IMR-90 (cell line): ENCODE measurements at regions not wholly inside any gene's neighbourhood (a gene's known extent, or its start where the extent isn't known, plus 50 kb on each side); places are given as distances from the start of the nearest gene placed in this dataset.

ENCODE experiments used
- ATAC-seq: fragments of 200-7000 bp; cut with Tn5 transposase; 2 replicates; pipeline ENCODE4 v1.9.1; 2020; ENCODE audit warnings: low read depth, mild to moderate bottlenecking, moderate library complexity
- BruUV-seq: library from RNA; stranded (reverse); fragments of 400-500 nt; replicated peaks from 2 replicates; lab custom pipeline; 2021; lab: Mats Ljungman, UMichigan
- CTCF ChIA-PET: fragments of 300-600 bp; formaldehyde crosslinking; extraction: SDS; loops from one replicate; lab custom pipeline; 2021; ENCODE audit warnings: antibody characterized with exemption; lab: Yijun Ruan, JAX
- POLR2A ChIA-PET: fragments of 300-600 bp; sonication (Branson Sonifier 250); formaldehyde crosslinking; loops from one replicate; lab custom pipeline; 2022; ENCODE audit warnings: antibody characterized with exemption; ENCODE audit not compliant: unreplicated experiment; lab: Charles Lee
- DNase-seq: peaks from one replicate; pipeline ENCODE4 v3.0.0; 2013
- H2AFZ ChIP-seq: replicated peaks from 2 replicates; pipeline ENCODE3; 2013; ENCODE audit warnings: low read length, mild to moderate bottlenecking; ENCODE audit not compliant: poor library complexity
- H2AK5ac ChIP-seq: 2 replicates; pipeline ENCODE4 v1.6.1; 2013; ENCODE audit warnings: low read depth, low read length, inconsistent platforms
- H2AK9ac ChIP-seq: replicated peaks from 2 replicates; pipeline ENCODE3; 2013; ENCODE audit warnings: mild to moderate bottlenecking, low read depth, low read length, moderate library complexity; ENCODE audit not compliant: poor library complexity
- H2BK120ac ChIP-seq: 2 replicates; pipeline ENCODE4 v1.6.1; 2013; ENCODE audit warnings: low read depth, low read length, inconsistent platforms
- H2BK15ac ChIP-seq: 3 replicates; pipeline ENCODE4 v1.6.1; 2013; ENCODE audit warnings: low read depth, low read length, inconsistent platforms
- H2BK20ac ChIP-seq: 2 replicates; pipeline ENCODE4 v1.6.1; 2013; ENCODE audit warnings: low read depth, mild to moderate bottlenecking, inconsistent platforms, low read length, moderate library complexity
- H2BK5ac ChIP-seq: 2 replicates; pipeline ENCODE4 v1.6.1; 2013; ENCODE audit warnings: mild to moderate bottlenecking, low read depth, low read length, inconsistent platforms; ENCODE audit not compliant: poor library complexity, severe bottlenecking
- H3K14ac ChIP-seq: replicated peaks from 2 replicates; pipeline ENCODE4 v1.6.1; 2013; ENCODE audit warnings: low read depth, low read length, inconsistent platforms
- H3K18ac ChIP-seq: 2 replicates; pipeline ENCODE4 v1.6.1; 2013; ENCODE audit warnings: low read depth, low read length, control low read depth
- H3K23ac ChIP-seq: 2 replicates; pipeline ENCODE4 v1.6.1; 2013; ENCODE audit warnings: low read depth, low read length, inconsistent platforms
- H3K27ac ChIP-seq: 2 replicates; pipeline ENCODE4 v1.5.1; 2013; ENCODE audit warnings: mild to moderate bottlenecking, control low read depth, low read length; ENCODE audit not compliant: insufficient read depth
- H3K27me3 ChIP-seq: 2 replicates; pipeline ENCODE4 v1.6.1; 2013; ENCODE audit warnings: low read length; ENCODE audit not compliant: control insufficient read depth, insufficient read depth
- H3K36me3 ChIP-seq: 2 replicates; pipeline ENCODE4 v1.6.1; 2013; ENCODE audit warnings: low read length, mixed read lengths; ENCODE audit not compliant: control insufficient read depth, insufficient read depth
- H3K4ac ChIP-seq: 2 replicates; pipeline ENCODE4 v1.6.1; 2013; ENCODE audit warnings: low read depth, low read length, inconsistent platforms
- H3K4me1 ChIP-seq: 2 replicates; pipeline ENCODE4 v1.6.1; 2013; ENCODE audit warnings: low read length, mixed read lengths; ENCODE audit not compliant: control insufficient read depth, insufficient read depth
- H3K4me2 ChIP-seq: 2 replicates; pipeline ENCODE4 v1.6.1; 2013; ENCODE audit warnings: low read depth, mild to moderate bottlenecking, control low read depth, low read length, moderate library complexity
- H3K4me3 ChIP-seq: 2 replicates; pipeline ENCODE4 v1.5.1; 2013; ENCODE audit warnings: low read depth, mild to moderate bottlenecking, control low read depth, low read length, moderate library complexity; ENCODE audit not compliant: insufficient read depth
- H3K56ac ChIP-seq: 2 replicates; pipeline ENCODE4 v1.6.1; 2013; ENCODE audit warnings: low read length, inconsistent platforms; ENCODE audit not compliant: insufficient read depth; ENCODE audit errors: extremely low read depth
- H3K79me1 ChIP-seq, 2 experiments: 2 replicates each; pipeline ENCODE4 v1.6.1; 2013; ENCODE audit warnings: low read length in 2 of 2, inconsistent platforms in 1 of 2, low read depth in 1 of 2
- H3K9ac ChIP-seq: 2 replicates; pipeline ENCODE4 v1.6.1; 2013; ENCODE audit warnings: low read depth, low read length, control low read depth
- H3K9me1 ChIP-seq: 2 replicates; pipeline ENCODE4 v1.6.1; 2013; ENCODE audit warnings: low read length, inconsistent platforms; ENCODE audit not compliant: insufficient read depth
- H3K9me3 ChIP-seq: 2 replicates; pipeline ENCODE4 v1.6.1; 2013; ENCODE audit warnings: low read length; ENCODE audit not compliant: control insufficient read depth, insufficient read depth
- H4K20me1 ChIP-seq: 2 replicates; pipeline ENCODE4 v1.6.1; 2013; ENCODE audit warnings: low read length, inconsistent platforms; ENCODE audit not compliant: insufficient read depth
- H4K5ac ChIP-seq: 2 replicates; pipeline ENCODE4 v1.6.1; 2013; ENCODE audit warnings: mild to moderate bottlenecking, low read depth, low read length, control low read depth
- H4K8ac ChIP-seq, 2 experiments: 2 replicates each; pipeline ENCODE4 v1.6.1; 2013; ENCODE audit warnings: low read depth in 2 of 2, low read length in 2 of 2, control low read depth in 1 of 2, inconsistent platforms in 1 of 2
- H4K91ac ChIP-seq: 2 replicates; pipeline ENCODE4 v1.6.1; 2013; ENCODE audit warnings: low read depth, low read length, inconsistent platforms; ENCODE audit not compliant: insufficient read depth
- BHLHE40 ChIP-seq: fragments of 150-350 bp; IDR thresholded peaks from 2 replicates; pipeline ENCODE4 v1.6.1; 2016; ENCODE audit warnings: mild to moderate bottlenecking, low read depth, low read length
- CHD1 ChIP-seq: IDR thresholded peaks from 2 replicates; pipeline ENCODE4 v1.6.1; 2012; ENCODE audit warnings: low read depth, low read length, improper control_type of control experiment
- FOS ChIP-seq: fragments of 150-350 bp; IDR thresholded peaks from 2 replicates; pipeline ENCODE4 v1.6.1; 2016; ENCODE audit warnings: low read depth, low read length
- MAFK ChIP-seq: IDR thresholded peaks from 2 replicates; pipeline ENCODE4 v1.6.1; 2012; ENCODE audit warnings: low read depth, low read length, improper control_type of control experiment
- NFE2L2 ChIP-seq: fragments of 150-350 bp; IDR thresholded peaks from 2 replicates; pipeline ENCODE4 v1.6.1; 2016; ENCODE audit warnings: low read depth, mild to moderate bottlenecking, low read length
- POLR2A ChIP-seq: IDR thresholded peaks from 2 replicates; pipeline ENCODE4 v1.6.1; 2012; ENCODE audit warnings: mild to moderate bottlenecking, low read depth, low read length
- RCOR1 ChIP-seq: IDR thresholded peaks from 2 replicates; pipeline ENCODE4 v1.6.1; 2012; ENCODE audit warnings: mild to moderate bottlenecking, low read length, improper control_type of control experiment; ENCODE audit not compliant: insufficient replicate concordance
- RFX5 ChIP-seq: IDR thresholded peaks from 2 replicates; pipeline ENCODE4 v1.8.0; 2012; ENCODE audit warnings: low read depth, mild to moderate bottlenecking, low read length, moderate library complexity
- SMC3 ChIP-seq: fragments of 150-350 bp; IDR thresholded peaks from 2 replicates; pipeline ENCODE4 v1.6.1; 2016; ENCODE audit warnings: low read depth, mild to moderate bottlenecking, antibody characterized with exemption, low read length, moderate library complexity
- WGBS, 2 experiments: methylation state at CpG; one replicate each; pipeline versions ENCODE4 v1.1.5 to v1.1.7; 2013; ENCODE audit warnings: missing lambda C conversion rate in 2 of 2; ENCODE audit not compliant: insufficient read length in 1 of 2; ENCODE audit errors: extremely low coverage in 2 of 2; 5-methylcytosine and 5-hydroxymethylcytosine counted together
- dilution Hi-C: fragments of 300-500 bp; cut with HindIII; formaldehyde crosslinking; loops from one replicate; pipeline ENCODE4 v1.14.3; 2018; ENCODE audit warnings: low sequenced_read_pairs; ENCODE audit not compliant: unreplicated experiment
- in situ Hi-C: fragments of 300-500 bp; cut with MboI; formaldehyde crosslinking; loops from 3 replicates; pipeline ENCODE4 v1.14.3; 2019; ENCODE audit warnings: low sequenced_read_pairs, inconsistent platforms, mixed read lengths
- intact Hi-C: fragments of 100-400 bp; cut with micrococcal nuclease; formaldehyde crosslinking; loops from 2 replicates; pipeline ENCODE4 v1.10.0; 2022
- TF ChIP-seq, protein P1 (sequence below): fragments of 150-350 bp; IDR thresholded peaks from 2 replicates; pipeline ENCODE4 v1.6.1; 2016; ENCODE audit warnings: low read depth, mild to moderate bottlenecking, low read length, moderate library complexity, borderline replicate concordance
- TF ChIP-seq, protein P2 (sequence below): conservative IDR thresholded peaks from 2 replicates; pipeline ENCODE4 v1.5.1; 2012; ENCODE audit warnings: mild to moderate bottlenecking, low read depth, low read length, improper control_type of control experiment

DNA sequence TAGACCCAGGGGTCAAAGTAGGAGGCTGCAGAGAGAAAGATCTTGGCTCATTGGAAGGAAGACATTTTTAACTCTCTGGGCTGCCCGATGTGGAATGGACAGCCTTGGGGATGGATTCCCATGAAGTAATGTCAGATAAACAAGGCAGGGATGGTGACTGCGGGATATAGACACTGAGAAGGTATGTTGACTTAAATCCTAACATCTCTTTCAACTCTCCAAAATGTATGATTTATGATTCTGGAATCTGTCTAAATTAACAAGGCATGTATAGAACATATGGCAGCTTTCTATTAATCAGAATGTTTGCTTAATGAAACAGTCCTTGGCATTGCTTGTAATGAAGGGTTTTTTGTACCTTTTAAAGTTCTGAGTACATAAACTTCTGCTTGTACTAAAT lies 56.1 kb upstream of the VSTM5 start:
- CTCF ChIA-PET, result interaction anchor here (0.8 to 2.1 kb wide), 2 partner anchors 11 to 537 kb away, joined by 3 to 13 read pairs; no protein-coding TSS in a partner anchor

More for the DNA sequence above, 56.1 kb upstream of the VSTM5 start:
- in situ Hi-C loops, result no loop called here
- POLR2A ChIA-PET, result no interaction called here
- TF ChIP-seq SMC3, result no peak
- TF ChIP-seq MAFK, result no peak
- no peak for TF ChIP-seq CHD1
- no peak for TF ChIP-seq RCOR1
- no peak for TF ChIP-seq RFX5
- TF ChIP-seq, protein P1, sequence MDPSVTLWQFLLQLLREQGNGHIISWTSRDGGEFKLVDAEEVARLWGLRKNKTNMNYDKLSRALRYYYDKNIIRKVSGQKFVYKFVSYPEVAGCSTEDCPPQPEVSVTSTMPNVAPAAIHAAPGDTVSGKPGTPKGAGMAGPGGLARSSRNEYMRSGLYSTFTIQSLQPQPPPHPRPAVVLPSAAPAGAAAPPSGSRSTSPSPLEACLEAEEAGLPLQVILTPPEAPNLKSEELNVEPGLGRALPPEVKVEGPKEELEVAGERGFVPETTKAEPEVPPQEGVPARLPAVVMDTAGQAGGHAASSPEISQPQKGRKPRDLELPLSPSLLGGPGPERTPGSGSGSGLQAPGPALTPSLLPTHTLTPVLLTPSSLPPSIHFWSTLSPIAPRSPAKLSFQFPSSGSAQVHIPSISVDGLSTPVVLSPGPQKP, result no peak
- TF ChIP-seq POLR2A, result no peak
- no peak for TF ChIP-seq NFE2L2
- no peak for TF ChIP-seq FOS
- TF ChIP-seq BHLHE40, result no peak
- TF ChIP-seq, protein P2, sequence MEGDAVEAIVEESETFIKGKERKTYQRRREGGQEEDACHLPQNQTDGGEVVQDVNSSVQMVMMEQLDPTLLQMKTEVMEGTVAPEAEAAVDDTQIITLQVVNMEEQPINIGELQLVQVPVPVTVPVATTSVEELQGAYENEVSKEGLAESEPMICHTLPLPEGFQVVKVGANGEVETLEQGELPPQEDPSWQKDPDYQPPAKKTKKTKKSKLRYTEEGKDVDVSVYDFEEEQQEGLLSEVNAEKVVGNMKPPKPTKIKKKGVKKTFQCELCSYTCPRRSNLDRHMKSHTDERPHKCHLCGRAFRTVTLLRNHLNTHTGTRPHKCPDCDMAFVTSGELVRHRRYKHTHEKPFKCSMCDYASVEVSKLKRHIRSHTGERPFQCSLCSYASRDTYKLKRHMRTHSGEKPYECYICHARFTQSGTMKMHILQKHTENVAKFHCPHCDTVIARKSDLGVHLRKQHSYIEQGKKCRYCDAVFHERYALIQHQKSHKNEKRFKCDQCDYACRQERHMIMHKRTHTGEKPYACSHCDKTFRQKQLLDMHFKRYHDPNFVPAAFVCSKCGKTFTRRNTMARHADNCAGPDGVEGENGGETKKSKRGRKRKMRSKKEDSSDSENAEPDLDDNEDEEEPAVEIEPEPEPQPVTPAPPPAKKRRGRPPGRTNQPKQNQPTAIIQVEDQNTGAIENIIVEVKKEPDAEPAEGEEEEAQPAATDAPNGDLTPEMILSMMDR, result no peak
- no peaks in the 10 kb centered on the region for H3K79me1 ChIP-seq
- H3K23ac ChIP-seq, result no peak overlapping the region
- no CpG with 5 or more reads among the region's 2 CpGs for WGBS, 2 experiments
- H4K91ac ChIP-seq, result no peak overlapping the region
- no peaks in the 10 kb centered on the region for H3K27me3 ChIP-seq
- H3K56ac ChIP-seq, result no peak overlapping the region
- peaks cover 13% of the 10 kb centered on the region for H3K9me1 ChIP-seq
- no peak overlapping the region for H3K14ac ChIP-seq
- H4K20me1 ChIP-seq, result no peaks in the 10 kb centered on the region
- 0 out of 2 replicates have a peak overlapping the region, but pooled peaks have one; percentile 26 for H3K4ac ChIP-seq
- H2BK20ac ChIP-seq, result no peak overlapping the region
- intact Hi-C loops, result loop anchor here (5.0 kb wide), 1 partner anchor 276 kb away; no protein-coding TSS in a partner anchor
- peaks cover 9% of the 10 kb centered on the region for H3K4me1 ChIP-seq
- no peaks in the 10 kb centered on the region for H3K36me3 ChIP-seq
- dilution Hi-C loops, result no loop called here
- ATAC-seq, result no peak
- H2BK5ac ChIP-seq, result no peak overlapping the region
- H4K5ac ChIP-seq, result no peak overlapping the region
- H3K4me3 ChIP-seq, result no peak overlapping the region
- DNase-seq, result peak; percentile 25
- H3K27ac ChIP-seq, result no peak overlapping the region
- no peak overlapping the region for H2AK9ac ChIP-seq
- no peak overlapping the region for H4K8ac ChIP-seq
- H3K18ac ChIP-seq, result no peak overlapping the region
- H2BK120ac ChIP-seq, result 0 out of 2 replicates have a peak overlapping the region, but pooled peaks have one; percentile 98
- H3K9ac ChIP-seq, result no peak overlapping the region
- H3K9me3 ChIP-seq, result no peaks in the 10 kb centered on the region
- BruUV-seq, result no TSS peak
- no peak overlapping the region for H2AK5ac ChIP-seq
- no peak overlapping the region for H2AFZ ChIP-seq
- peak overlapping the region; percentile 15; the same call in 1 of the 3 replicates for H2BK15ac ChIP-seq
- no peak overlapping the region for H3K4me2 ChIP-seq
